Bronchial epithelial cell (primary cell): ENCODE measurements at regions not wholly inside any gene's neighbourhood (a gene's known extent, or its start where the extent isn't known, plus 50 kb on each side); places are given as distances from the start of the nearest gene placed in this dataset.

Experiments
- DNase-seq: peaks from one replicate; pipeline ENCODE4 v3.0.0-alpha.2; 2010; ENCODE audit warnings: low read depth
- FAIRE-seq: peaks from 2 replicates; lab custom pipeline; 2011; peaks lifted over from hg19 to GRCh38; lab: Jason Lieb, UNC
- H3K27me3 ChIP-seq: 2 replicates; pipeline ENCODE4 v1.5.1; 2011; ENCODE audit warnings: low read length; ENCODE audit not compliant: control insufficient read depth, insufficient read depth
- H3K36me3 ChIP-seq: 2 replicates; pipeline ENCODE4 v1.5.1; 2011; ENCODE audit warnings: low read length; ENCODE audit not compliant: control insufficient read depth, insufficient read depth
- H3K4me3 ChIP-seq: 2 replicates; pipeline ENCODE4 v1.5.1; 2011; ENCODE audit warnings: mild to moderate bottlenecking, low read depth, low read length, control low read depth
- CTCF ChIP-seq: IDR thresholded peaks from 2 replicates; pipeline ENCODE4 v1.5.1; 2011; ENCODE audit warnings: mild to moderate bottlenecking, moderate library complexity, low read length, control low read depth, inconsistent platforms; ENCODE audit not compliant: insufficient read depth, severe bottlenecking

- FAIRE-seq (no peak), DNase-seq (no peak)
- no peak overlapping the region for H3K4me3 ChIP-seq
- TF ChIP-seq CTCF, result no peak
- no peaks in the 10 kb centered on the region for H3K36me3 ChIP-seq
- H3K27me3 ChIP-seq, result no peaks in the 10 kb centered on the region
Measured at GRCh38 chr7:18283045-18283444, 212.5 kb upstream of the HDAC9 start.

GRCh38 chr7:18287482-18287881, 208.1 kb upstream of the HDAC9 start:
- no peak for TF ChIP-seq CTCF
- Histone ChIP-seq H3K27me3 (no peaks in the 10 kb centered on the region), H3K4me3 (no peak overlapping the region), H3K36me3 (no peaks in the 10 kb centered on the region)
- DNase-seq (no peak), FAIRE-seq (no peak)

GRCh38 chr7:18288322-18289037, 207.1 kb upstream of the HDAC9 start:
- no peaks in the 10 kb centered on the region for H3K36me3 ChIP-seq
- no peak for FAIRE-seq
- TF ChIP-seq CTCF, result no peak
- H3K4me3 ChIP-seq, result no peak overlapping the region
- no peaks in the 10 kb centered on the region for H3K27me3 ChIP-seq
- no peak for DNase-seq

- no peak for DNase-seq
- FAIRE-seq, result no peak
- Histone ChIP-seq H3K36me3 (no peaks in the 10 kb centered on the region), H3K4me3 (no peak overlapping the region), H3K27me3 (no peaks in the 10 kb centered on the region)
- TF ChIP-seq CTCF, result no peak
Measured at GRCh38 chr7:18289788-18290187, 205.8 kb upstream of the HDAC9 start.

GRCh38 chr7:18290223-18290622, 205.3 kb upstream of the HDAC9 start:
- DNase-seq, result no peak
- no peak for FAIRE-seq
- Histone ChIP-seq H3K36me3 (no peaks in the 10 kb centered on the region), H3K27me3 (no peaks in the 10 kb centered on the region), H3K4me3 (no peak overlapping the region)
- no peak for TF ChIP-seq CTCF

GRCh38 chr7:18290865-18291264, 204.7 kb upstream of the HDAC9 start:
- no peak for TF ChIP-seq CTCF
- Histone ChIP-seq H3K27me3 (no peaks in the 10 kb centered on the region), H3K4me3 (no peak overlapping the region), H3K36me3 (no peaks in the 10 kb centered on the region)
- FAIRE-seq, result no peak
- DNase-seq, result no peak
